HG03460 (cell line): ENCODE measurements at regions not wholly inside any gene's neighbourhood (a gene's known extent, or its start where the extent isn't known, plus 50 kb on each side); places are given as distances from the start of the nearest gene placed in this dataset.
"Not testable (repeated sequence)": the region's sequence is repeated elsewhere in the genome, so short reads cannot be mapped to it uniquely, and the experiment has no call there.

Source experiments
- ATAC-seq: cut with Tn5 transposase; IDR thresholded peaks from one replicate; pipeline ENCODE4 v1.9.1; 2021; ENCODE audit not compliant: unreplicated experiment

GRCh38 chr2:198544461-198544860, 740.1 kb downstream of the PLCL1 start:
- no peak for ATAC-seq

DNA sequence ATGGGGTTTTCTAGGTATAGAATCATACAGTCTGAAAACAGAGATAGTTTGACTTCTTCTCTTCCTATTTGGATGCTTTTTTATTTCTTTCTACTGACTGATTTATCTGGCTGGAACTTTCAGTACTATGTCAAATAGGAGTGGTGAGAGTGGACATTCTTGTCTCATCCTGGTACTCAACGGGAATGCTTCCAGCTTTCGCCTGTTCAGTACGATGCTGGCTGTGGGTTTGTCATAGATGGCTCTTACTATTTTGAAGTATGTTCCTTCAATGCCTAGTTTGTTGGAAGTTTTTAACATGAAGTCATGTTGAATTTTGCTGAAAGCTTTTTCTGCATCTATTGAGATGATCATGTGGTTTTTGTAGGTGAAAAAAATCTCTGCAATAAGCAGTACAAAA, 730.4 kb downstream of the PLCL1 start:
- no peak for ATAC-seq

GRCh38 chr2:198525211-198525969, 721.0 kb downstream of the PLCL1 start:
- ATAC-seq, result no peak

GRCh38 chr2:198523710-198524109, 719.3 kb downstream of the PLCL1 start:
- no peak for ATAC-seq

DNA sequence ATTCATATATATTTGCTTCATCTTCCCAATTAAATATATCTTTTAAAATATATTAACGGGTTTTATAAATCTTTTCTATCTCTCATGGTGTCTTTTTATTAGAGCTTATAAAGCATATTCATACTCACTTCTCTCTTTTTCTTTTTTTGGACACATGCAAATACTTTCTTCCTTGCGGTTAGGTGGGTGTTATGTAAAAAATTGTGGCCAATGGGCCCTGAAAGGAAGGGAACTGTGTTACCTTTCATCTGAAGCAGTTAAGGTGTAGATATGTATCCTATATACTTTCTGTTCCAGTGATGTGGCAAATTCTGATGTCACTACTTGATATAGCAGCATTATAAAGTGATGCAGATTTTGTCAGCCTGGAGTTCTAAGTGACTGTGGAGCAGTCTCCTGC, 714.5 kb downstream of the PLCL1 start:
- no peak for ATAC-seq

DNA sequence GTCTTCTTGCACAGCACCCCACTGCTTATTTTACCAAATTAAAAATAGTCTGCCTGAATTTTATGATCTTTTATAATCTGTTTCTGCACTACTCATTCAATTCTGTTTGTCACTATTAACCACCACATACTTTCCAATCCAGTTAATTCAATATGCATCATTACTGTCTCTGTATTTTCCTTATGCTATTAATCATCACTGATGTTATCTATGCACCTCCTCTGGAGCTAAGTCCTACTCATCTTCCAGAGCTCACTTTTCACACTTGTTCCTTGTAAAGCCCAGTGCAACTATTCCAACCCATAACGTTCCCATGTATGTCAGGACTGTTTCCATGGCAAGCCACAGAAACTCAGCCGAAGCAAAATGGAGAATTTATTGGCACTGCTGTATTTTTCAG, 713.6 kb downstream of the PLCL1 start:
- no peak for ATAC-seq

DNA sequence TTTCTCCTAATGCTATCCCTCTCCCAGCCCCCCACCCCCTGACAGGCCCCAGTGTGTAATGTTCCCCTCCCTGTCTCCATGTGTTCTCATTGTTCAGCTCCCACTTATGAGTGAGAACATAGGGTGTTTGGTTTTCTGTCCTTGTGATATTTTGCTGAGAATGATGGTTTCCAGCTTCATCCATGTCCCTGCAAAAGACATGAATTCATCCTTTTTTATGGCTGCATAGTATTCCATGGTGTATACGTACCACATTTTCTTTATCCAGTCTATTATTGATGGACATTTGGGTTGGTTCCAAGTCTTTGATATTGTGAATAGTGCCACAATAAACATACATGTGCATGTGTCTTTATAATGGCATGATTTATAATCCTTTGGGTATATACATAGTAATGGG, 704.2 kb downstream of the PLCL1 start:
- not testable (repeated sequence) for ATAC-seq

GRCh38 chr2:198499539-198499938, 695.1 kb downstream of the PLCL1 start:
- no peak for ATAC-seq

DNA sequence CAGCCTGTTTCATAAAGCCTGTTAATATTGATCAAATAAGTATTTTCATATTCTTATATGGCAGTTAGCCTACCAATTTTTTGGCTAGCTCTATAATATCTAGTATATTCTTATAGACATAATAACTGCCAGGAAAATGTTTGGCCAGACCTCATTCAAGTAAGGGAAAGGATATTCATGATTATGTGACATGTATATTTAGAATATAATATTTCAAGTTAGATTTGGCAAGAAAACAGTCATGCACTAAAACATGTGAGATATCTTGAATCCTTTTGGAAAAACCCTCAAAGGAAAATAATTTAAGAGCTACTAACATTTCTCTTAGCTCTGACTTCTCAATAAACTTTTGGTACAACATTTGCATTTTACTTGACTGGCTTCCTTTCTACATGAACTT, 694.1 kb downstream of the PLCL1 start:
- no peak for ATAC-seq

- no peak for ATAC-seq
Measured at GRCh38 chr2:198498048-198498447, 693.7 kb downstream of the PLCL1 start.

DNA sequence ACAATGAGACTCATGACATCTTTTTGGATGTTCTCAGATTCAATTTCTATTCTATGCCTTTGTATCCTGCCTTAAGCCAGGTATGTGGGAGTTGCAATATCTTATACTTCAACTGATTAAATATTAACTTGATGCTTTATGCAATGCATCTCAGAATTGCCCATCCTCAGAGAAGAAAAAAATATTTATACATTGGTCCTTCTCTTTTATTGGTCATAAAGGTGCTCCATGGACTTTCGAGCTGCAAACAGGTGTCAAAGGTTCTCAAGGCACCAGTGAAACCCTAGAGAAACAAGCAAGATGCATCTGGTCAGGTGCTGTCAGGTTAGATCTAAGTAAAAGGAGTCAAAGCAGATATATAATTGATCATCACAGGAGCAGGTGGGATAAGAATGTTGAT, 690.5 kb downstream of the PLCL1 start:
- no peak for ATAC-seq

DNA sequence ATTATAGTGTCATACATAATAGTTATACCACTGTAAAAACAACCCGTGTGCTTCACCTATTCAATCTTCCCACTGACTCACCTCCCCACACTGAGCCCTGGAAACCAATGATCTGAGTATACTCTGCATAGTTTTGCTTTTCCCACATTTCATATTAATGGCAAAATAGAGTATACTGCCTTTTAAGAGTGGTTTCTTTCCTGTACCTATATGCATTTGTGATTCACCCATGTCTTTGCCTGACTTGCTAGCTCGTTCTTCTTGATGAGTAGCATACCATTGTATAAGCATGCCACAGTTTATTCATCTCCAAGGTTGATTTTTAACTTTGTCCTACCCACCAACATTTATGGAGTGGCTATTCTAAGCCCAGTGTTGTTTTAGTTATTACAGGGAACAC, 686.4 kb downstream of the PLCL1 start:
- no peak for ATAC-seq

DNA sequence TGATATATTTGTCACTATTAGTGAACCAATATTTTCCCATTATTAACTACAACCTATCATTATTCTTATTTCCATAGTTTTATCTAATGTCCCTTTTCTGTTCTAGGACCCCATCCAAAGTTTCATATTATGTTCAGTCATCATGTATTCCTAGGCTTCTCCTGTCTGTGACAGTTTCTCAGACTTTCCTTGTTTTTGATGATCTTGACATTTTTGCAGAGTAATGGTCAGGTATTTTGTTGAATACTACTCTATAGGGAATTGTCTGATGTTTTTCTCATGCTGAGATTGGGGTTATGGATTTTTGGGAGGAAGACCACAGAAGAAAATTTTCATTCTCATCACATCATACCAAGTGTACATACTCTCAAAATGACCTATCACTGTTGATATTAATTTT, 684.6 kb downstream of the PLCL1 start:
- ATAC-seq, result no peak

- ATAC-seq, result no peak
Measured at GRCh38 chr2:198483051-198483450, 678.7 kb downstream of the PLCL1 start.

DNA sequence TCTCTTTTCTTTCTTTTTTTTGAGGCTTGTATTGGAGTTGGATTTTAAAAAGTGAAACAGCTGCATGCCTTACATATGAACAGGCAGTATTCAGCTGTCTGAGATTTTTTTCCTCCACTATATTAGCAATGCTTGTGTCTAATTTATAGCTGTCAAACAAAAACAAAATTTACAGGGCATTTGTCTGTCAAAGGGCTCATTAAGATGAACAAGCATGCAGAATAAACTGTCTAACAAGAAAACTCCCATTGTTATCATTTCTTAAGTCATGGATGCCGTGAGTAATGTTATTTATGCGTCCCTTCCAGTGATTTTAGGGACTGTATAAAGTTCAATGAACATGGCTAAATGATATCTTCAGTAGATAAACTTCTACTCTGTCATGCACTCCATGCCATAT, 674.7 kb downstream of the PLCL1 start:
- no peak for ATAC-seq

DNA sequence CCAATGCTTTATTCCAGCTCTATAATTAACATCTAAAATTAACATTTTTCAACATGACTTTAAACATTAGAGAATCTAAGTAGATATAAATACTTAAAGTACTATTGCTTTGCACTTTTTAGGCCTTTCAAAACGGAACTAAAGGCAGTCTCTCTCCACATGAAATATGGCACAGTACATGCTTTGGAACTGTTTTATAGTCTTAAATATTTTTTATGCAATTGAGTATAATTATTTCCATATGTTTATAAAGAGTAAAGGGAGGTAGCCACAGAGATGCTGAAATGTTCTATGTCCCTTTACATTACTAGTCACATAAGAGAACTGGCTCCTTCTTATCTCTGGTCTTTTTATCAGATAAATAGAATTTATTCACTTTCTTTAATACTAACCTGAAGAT, 674.0 kb downstream of the PLCL1 start:
- ATAC-seq, result no peak

- ATAC-seq, result no peak
Measured at GRCh38 chr2:198476007-198476406, 671.6 kb downstream of the PLCL1 start.

DNA sequence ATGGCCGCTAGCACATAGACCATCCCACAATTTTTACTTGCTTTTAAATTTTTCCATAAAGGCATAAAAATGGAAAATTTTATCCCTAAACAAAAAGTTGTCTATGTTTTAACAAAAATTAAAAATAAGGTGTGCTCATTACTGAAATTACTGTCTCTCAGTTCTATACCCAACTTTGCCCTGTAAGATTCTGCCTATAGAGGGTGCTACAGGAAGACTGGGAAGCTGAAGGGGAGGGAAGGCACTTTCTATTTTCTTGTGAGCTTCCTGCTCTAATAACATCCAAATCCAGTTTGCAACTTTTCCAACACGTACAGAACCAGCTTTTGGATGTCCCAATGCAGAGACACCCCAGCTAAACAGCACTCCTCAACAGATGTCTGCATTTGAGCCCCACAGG, 666.9 kb downstream of the PLCL1 start:
- no peak for ATAC-seq

- no peak for ATAC-seq
Measured at GRCh38 chr2:198468136-198468535, 663.7 kb downstream of the PLCL1 start.

- ATAC-seq, result no peak
Measured at GRCh38 chr2:198465970-198466369, 661.6 kb downstream of the PLCL1 start.

DNA sequence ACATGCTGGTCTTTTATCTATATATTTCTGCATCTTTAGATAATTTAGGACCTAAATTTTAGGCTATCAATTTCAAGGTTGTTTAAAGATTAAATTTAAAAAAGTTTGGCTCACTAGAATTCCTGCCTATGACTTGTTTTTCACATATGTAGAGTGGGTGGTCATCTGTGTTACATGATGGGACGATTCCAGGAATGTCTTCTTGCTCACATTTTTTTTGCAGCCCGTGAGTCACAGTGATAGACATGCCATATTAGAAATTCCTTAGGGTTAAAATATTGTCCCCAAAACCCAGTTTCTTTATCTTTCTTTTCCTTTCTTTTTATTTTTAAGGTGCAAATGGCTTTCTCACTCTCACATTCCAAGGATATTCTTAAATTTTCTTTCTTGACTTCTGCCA, 652.0 kb downstream of the PLCL1 start:
- ATAC-seq, result no peak

- no peak for ATAC-seq
Measured at GRCh38 chr2:198453866-198454265, 649.5 kb downstream of the PLCL1 start.

DNA sequence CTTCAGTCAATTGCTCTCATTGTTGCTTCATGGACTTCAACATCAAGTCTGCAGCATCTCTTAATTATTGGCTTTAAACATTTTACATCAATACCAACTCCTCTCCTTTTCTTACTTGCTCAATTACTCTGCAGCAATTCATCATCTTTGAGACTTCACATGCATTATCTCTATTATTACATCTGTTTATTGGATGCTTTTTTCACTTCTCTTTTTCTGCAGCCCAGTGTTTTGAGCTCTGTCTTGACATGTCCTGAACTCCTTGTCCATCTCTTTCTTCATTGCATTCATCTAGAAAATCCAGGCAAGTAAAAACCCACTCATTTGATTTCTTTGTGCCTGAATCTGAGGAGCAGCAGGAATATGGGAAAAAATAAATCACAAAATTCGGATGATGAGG, 647.9 kb downstream of the PLCL1 start:
- no peak for ATAC-seq
